Activated CD4-positive, CD25-positive, alpha-beta regulatory T cell (primary cell): ENCODE measurements at regions not wholly inside any gene's neighbourhood (a gene's known extent, or its start where the extent isn't known, plus 50 kb on each side); places are given as distances from the start of the nearest gene placed in this dataset.

ENCODE experiments used
- DNase-seq, 4 experiments: peaks; one replicate each; lab custom pipeline; 2025; lab: John Stamatoyannopoulos, UW

GRCh38 chr20:20992686-20993360 lies 113.3 kb downstream of the LINC00237 start:
- no peak for DNase-seq

GRCh38 chr20:20992277-20992676 lies 113.9 kb downstream of the LINC00237 start:
- DNase-seq = no peak

- no peak for DNase-seq
Measured at GRCh38 chr20:20989081-20989480, 117.1 kb downstream of the LINC00237 start.

GRCh38 chr20:20979934-20980333 lies 126.2 kb downstream of the LINC00237 start:
- no peak for DNase-seq

GRCh38 chr20:20977786-20978185 lies 128.4 kb downstream of the LINC00237 start:
- DNase-seq = no peak

GRCh38 chr20:20972490-20972889 lies 133.7 kb downstream of the LINC00237 start:
- no peak for DNase-seq

GRCh38 chr20:20971810-20972209 lies 134.3 kb downstream of the LINC00237 start:
- no peak for DNase-seq

- no peak for DNase-seq
Measured at GRCh38 chr20:20970841-20971240, 135.3 kb downstream of the LINC00237 start.

- DNase-seq = no peak
Measured at GRCh38 chr20:20969701-20970280, 136.4 kb downstream of the LINC00237 start.

- no peak for DNase-seq
Measured at GRCh38 chr20:20967564-20968184, 138.5 kb downstream of the LINC00237 start.

- no peak for DNase-seq
Measured at GRCh38 chr20:20966171-20966570, 140.0 kb downstream of the LINC00237 start.

GRCh38 chr20:20959031-20959755 lies 147.0 kb downstream of the LINC00237 start:
- DNase-seq = no peak

GRCh38 chr20:20956513-20956931 lies 149.6 kb downstream of the LINC00237 start:
- no peak for DNase-seq

GRCh38 chr20:20955892-20956291 lies 150.3 kb downstream of the LINC00237 start:
- DNase-seq = no peak

GRCh38 chr20:20953738-20954618 lies 152.2 kb downstream of the LINC00237 start:
- DNase-seq = no peak

GRCh38 chr20:20950620-20951019 lies 155.5 kb downstream of the LINC00237 start:
- DNase-seq = no peak

GRCh38 chr20:20946122-20946759 lies 159.9 kb downstream of the LINC00237 start:
- DNase-seq = no peak

GRCh38 chr20:20941468-20941889 lies 164.7 kb downstream of the LINC00237 start:
- DNase-seq = no peak

GRCh38 chr20:20939006-20939405 lies 167.2 kb downstream of the LINC00237 start:
- no peak for DNase-seq

GRCh38 chr20:20938599-20938998 lies 167.6 kb downstream of the LINC00237 start:
- DNase-seq = no peak

- DNase-seq = no peak
Measured at GRCh38 chr20:20938131-20938530, 168.0 kb downstream of the LINC00237 start.
